GM18498 (cell line): ENCODE measurements at regions not wholly inside any gene's neighbourhood (a gene's known extent, or its start where the extent isn't known, plus 50 kb on each side); places are given as distances from the start of the nearest gene placed in this dataset.

Source experiments
- ATAC-seq: cut with Tn5 transposase; IDR thresholded peaks from one replicate; pipeline ENCODE4 v1.9.1; 2021; ENCODE audit warnings: mild to moderate bottlenecking, moderate library complexity; ENCODE audit not compliant: unreplicated experiment

GRCh38 chr15:97654481-97655076 is 305.9 kb upstream of the ARRDC4 start:
- no peak for ATAC-seq

- no peak for ATAC-seq
These were observed 298.7 kb upstream of the ARRDC4 start for GRCh38 chr15:97661796-97662195.

- no peak for ATAC-seq
These were observed 287.9 kb upstream of the ARRDC4 start for GRCh38 chr15:97672586-97672985.

- ATAC-seq, result no peak
These were observed 281.8 kb upstream of the ARRDC4 start for GRCh38 chr15:97678656-97679055.

GRCh38 chr15:97679106-97679688 is 281.3 kb upstream of the ARRDC4 start:
- ATAC-seq, result no peak

GRCh38 chr15:97680606-97681220 is 279.8 kb upstream of the ARRDC4 start:
- ATAC-seq, result no peak

GRCh38 chr15:97683831-97684230 is 276.7 kb upstream of the ARRDC4 start:
- no peak for ATAC-seq

GRCh38 chr15:97684249-97684648 is 276.3 kb upstream of the ARRDC4 start:
- no peak for ATAC-seq

GRCh38 chr15:97686324-97686723 is 274.2 kb upstream of the ARRDC4 start:
- ATAC-seq, result no peak

- no peak for ATAC-seq
These were observed 272.8 kb upstream of the ARRDC4 start for GRCh38 chr15:97687654-97688053.

GRCh38 chr15:97688177-97688576 is 272.3 kb upstream of the ARRDC4 start:
- no peak for ATAC-seq

- ATAC-seq, result no peak
These were observed 271.6 kb upstream of the ARRDC4 start for GRCh38 chr15:97688886-97689285.

GRCh38 chr15:97691078-97691477 is 269.4 kb upstream of the ARRDC4 start:
- no peak for ATAC-seq

GRCh38 chr15:97691799-97692198 is 268.7 kb upstream of the ARRDC4 start:
- ATAC-seq, result no peak

GRCh38 chr15:97692301-97693015 is 268.0 kb upstream of the ARRDC4 start:
- no peak for ATAC-seq

GRCh38 chr15:97694456-97694855 is 266.0 kb upstream of the ARRDC4 start:
- ATAC-seq, result no peak

- no peak for ATAC-seq
These were observed 257.1 kb upstream of the ARRDC4 start for GRCh38 chr15:97703400-97703799.

- ATAC-seq, result no peak
These were observed 254.4 kb upstream of the ARRDC4 start for GRCh38 chr15:97706059-97706458.

- no peak for ATAC-seq
These were observed 252.3 kb upstream of the ARRDC4 start for GRCh38 chr15:97708252-97708651.

- no peak for ATAC-seq
These were observed 248.0 kb upstream of the ARRDC4 start for GRCh38 chr15:97712530-97712929.

- no peak for ATAC-seq
These were observed 242.7 kb upstream of the ARRDC4 start for GRCh38 chr15:97717806-97718205.

GRCh38 chr15:97718509-97718908 is 242.0 kb upstream of the ARRDC4 start:
- no peak for ATAC-seq
